ENCODE measurements at regions not wholly inside any gene's neighbourhood (a gene's known extent, or its start where the extent isn't known, plus 50 kb on each side); places are given as distances from the start of the nearest gene placed in this dataset.

GRCh38 chr14:65794674-65795279 lies 382.2 kb downstream of the FUT8 start:
- no peak for DNase-seq (ENCODE audit: extremely low read depth, low read depth)
- TF ChIP-seq CTCF (IDR thresholded peaks at IDR 0.05; ENCODE audit: low read depth, low read length), result no peak

- no peak for DNase-seq (ENCODE audit: extremely low read depth, low read depth)
- TF ChIP-seq CTCF (IDR thresholded peaks at IDR 0.05; ENCODE audit: low read depth, low read length), result no peak
Observed at GRCh38 chr14:65798216-65798615, 385.7 kb downstream of the FUT8 start.

- DNase-seq (ENCODE audit: extremely low read depth, low read depth), result no peak
- TF ChIP-seq CTCF (IDR thresholded peaks at IDR 0.05; ENCODE audit: low read depth, low read length), result no peak
Observed at GRCh38 chr14:65800694-65801093, 388.2 kb downstream of the FUT8 start.

- no peak for TF ChIP-seq CTCF (IDR thresholded peaks at IDR 0.05; ENCODE audit: low read depth, low read length)
- DNase-seq (ENCODE audit: extremely low read depth, low read depth), result no peak
Observed at GRCh38 chr14:65802196-65802595, 389.7 kb downstream of the FUT8 start.

- DNase-seq (ENCODE audit: extremely low read depth, low read depth), result no peak
- TF ChIP-seq CTCF (IDR thresholded peaks at IDR 0.05; ENCODE audit: low read depth, low read length), result no peak
Observed at GRCh38 chr14:65803885-65804284, 391.4 kb downstream of the FUT8 start.

- DNase-seq (ENCODE audit: extremely low read depth, low read depth), result no peak
- TF ChIP-seq CTCF (IDR thresholded peaks at IDR 0.05; ENCODE audit: low read depth, low read length), result no peak
Observed at GRCh38 chr14:65804439-65805112, 392.0 kb downstream of the FUT8 start.

GRCh38 chr14:65805113-65805473 lies 392.6 kb downstream of the FUT8 start:
- DNase-seq (ENCODE audit: extremely low read depth, low read depth), result no peak
- TF ChIP-seq CTCF (IDR thresholded peaks at IDR 0.05; ENCODE audit: low read depth, low read length), result no peak

Measured in AG09319 (cell line).